SH-SY5Y (cell line): ENCODE measurements at regions not wholly inside any gene's neighbourhood (a gene's known extent, or its start where the extent isn't known, plus 50 kb on each side); places are given as distances from the start of the nearest gene placed in this dataset.

Experiments used
- GATA2 ChIP-seq: IDR thresholded peaks from 2 replicates; pipeline ENCODE4 v1.6.1; 2011; ENCODE audit warnings: mild to moderate bottlenecking, low read depth, low read length
- GATA3 ChIP-seq: IDR thresholded peaks from 2 replicates; pipeline ENCODE4 v1.6.1; 2011; ENCODE audit warnings: low read depth, mild to moderate bottlenecking, low read length, moderate library complexity

DNA sequence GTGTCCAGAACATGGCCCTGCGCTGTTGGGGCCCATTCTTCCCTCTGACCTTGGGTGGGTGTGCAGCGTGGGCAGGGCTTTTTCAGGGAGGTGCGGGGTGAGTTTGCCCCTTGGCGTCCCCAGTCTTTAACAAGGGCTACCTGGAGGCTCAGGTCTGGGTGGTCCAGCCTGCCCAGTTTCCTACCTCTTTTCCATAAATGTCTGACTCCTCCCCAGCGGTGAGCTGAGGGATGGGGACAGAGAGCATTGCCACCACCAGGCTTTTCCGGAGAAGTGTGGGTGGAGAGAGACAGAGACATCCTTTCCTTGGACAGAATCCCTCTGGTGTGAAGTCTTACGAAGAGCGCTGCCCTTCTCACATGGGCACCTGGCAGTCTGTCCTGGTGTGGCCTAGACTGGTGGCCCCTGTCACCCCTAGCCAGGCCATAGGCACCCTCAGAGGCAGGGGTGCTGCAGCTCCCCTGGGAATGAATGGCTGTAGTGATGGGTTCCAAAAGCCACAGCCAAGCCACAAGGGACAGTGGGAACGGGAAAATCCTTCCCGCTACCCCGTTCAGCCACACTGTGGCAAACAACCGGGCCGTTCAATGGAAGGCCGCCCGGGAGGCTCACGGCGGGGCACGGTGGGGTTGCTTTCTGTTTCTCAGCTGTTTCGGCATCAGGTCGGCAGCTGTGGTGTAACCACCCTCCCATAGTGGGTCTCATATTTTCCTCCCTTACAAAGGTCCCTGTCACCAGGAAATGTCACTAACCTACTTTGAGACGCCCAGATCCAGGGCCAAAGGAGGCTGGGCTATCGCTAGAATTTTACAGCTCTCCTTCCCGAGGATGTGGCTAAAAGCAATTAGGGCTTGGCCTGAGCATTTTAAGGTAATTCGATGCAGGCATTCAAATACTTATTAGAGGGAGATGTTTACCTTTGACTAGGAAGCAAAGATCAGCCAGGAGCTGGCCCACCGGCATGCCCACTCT is 61.9 kb upstream of the GSE1 start:
- TF ChIP-seq GATA2 (no peak), GATA3 (no peak)
